Fibroblast of lung (primary cell): ENCODE measurements at regions not wholly inside any gene's neighbourhood (a gene's known extent, or its start where the extent isn't known, plus 50 kb on each side); places are given as distances from the start of the nearest gene placed in this dataset.

ENCODE experiments used
- CTCF ChIP-seq, 2 donors: IDR thresholded peaks in 1 of 2; conservative IDR thresholded peaks in 1 of 2; 1 replicate in 1 of 2; 2 replicates in 1 of 2; pipeline ENCODE4 v1.5.1; 2011 to 2012; ENCODE audit warnings: low read length in 2 of 2, control low read depth in 1 of 2, inconsistent platforms in 1 of 2, low read depth in 1 of 2, mild to moderate bottlenecking in 1 of 2
- EZH2 ChIP-seq: IDR thresholded peaks from 2 replicates; pipeline ENCODE4 v1.5.1; 2012; ENCODE audit warnings: low read length, control low read depth, mild to moderate bottlenecking; ENCODE audit errors: missing control alignments

GRCh38 chr11:112511271-112511670, 250.6 kb upstream of the PLET1 start:
- TF ChIP-seq CTCF (conservative IDR thresholded peaks at IDR 0.05 in 1 of 2, IDR thresholded peaks at IDR 0.05 in 1 of 2; ENCODE audit: low read depth in 1 of 2, low read length in 2 of 2) (no peak), EZH2 (no peak)
